WERI-Rb-1 (cell line): ENCODE measurements at regions not wholly inside any gene's neighbourhood (a gene's known extent, or its start where the extent isn't known, plus 50 kb on each side); places are given as distances from the start of the nearest gene placed in this dataset.

Experiments
- DNase-seq: peaks from one replicate; pipeline ENCODE4 v3.0.0-alpha.2; 2020
- H3K27ac ChIP-seq: fragments of 250-450 bp; sonication (Bioruptor Pico); 2 replicates; pipeline ENCODE4 v1.5.1; 2020; ENCODE audit warnings: mild to moderate bottlenecking, moderate library complexity
- H3K27me3 ChIP-seq: fragments of 250-450 bp; sonication (Bioruptor Pico); 2 replicates; pipeline ENCODE4 v1.5.1; 2021; ENCODE audit warnings: mild to moderate bottlenecking, low read depth, moderate library complexity; ENCODE audit not compliant: insufficient read depth, severe bottlenecking
- H3K36me3 ChIP-seq: fragments of 250-450 bp; sonication (Bioruptor Pico); 2 replicates; pipeline ENCODE4 v1.5.1; 2020; ENCODE audit warnings: mild to moderate bottlenecking, moderate library complexity
- H3K4me3 ChIP-seq: 2 replicates; pipeline ENCODE4 v1.5.1; 2011; ENCODE audit warnings: low read depth, mild to moderate bottlenecking, control low read depth, low read length
- H3K9me3 ChIP-seq: fragments of 250-450 bp; sonication (Bioruptor Pico); 2 replicates; pipeline ENCODE4 v1.5.1; 2021; ENCODE audit warnings: mild to moderate bottlenecking, moderate library complexity; ENCODE audit not compliant: severe bottlenecking
- TF ChIP-seq, protein P1 (sequence below): IDR thresholded peaks from 2 replicates; pipeline ENCODE4 v1.5.1; 2011; ENCODE audit warnings: low read depth, mild to moderate bottlenecking, control low read depth, inconsistent platforms, low read length

DNA sequence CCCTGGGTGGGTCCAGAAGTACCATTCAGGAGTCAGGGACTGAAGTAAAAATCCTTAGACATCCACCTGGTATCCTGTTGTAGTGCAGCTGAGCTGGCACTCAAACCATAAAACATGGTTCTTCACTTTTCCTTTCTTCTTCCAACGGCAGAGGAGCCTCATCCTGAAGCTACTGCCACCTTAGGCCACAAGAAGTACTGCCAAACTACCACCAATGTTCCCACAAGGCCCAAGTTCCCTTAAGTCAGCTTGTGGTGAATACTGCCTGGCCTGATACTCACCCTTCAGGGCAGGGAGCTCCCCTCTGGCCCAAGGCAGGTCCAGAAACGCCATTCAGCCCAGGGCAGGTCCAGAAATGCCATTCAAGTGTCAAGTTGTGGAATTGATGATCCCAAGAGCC lies 1053.4 kb upstream of the CITED2 start:
- no peak for DNase-seq
- H3K27me3 ChIP-seq = no peaks in the 10 kb centered on the region
- no peak overlapping the region for H3K27ac ChIP-seq
- H3K36me3 ChIP-seq = no peaks in the 10 kb centered on the region
- no peaks in the 10 kb centered on the region for H3K9me3 ChIP-seq
- TF ChIP-seq, protein P1, sequence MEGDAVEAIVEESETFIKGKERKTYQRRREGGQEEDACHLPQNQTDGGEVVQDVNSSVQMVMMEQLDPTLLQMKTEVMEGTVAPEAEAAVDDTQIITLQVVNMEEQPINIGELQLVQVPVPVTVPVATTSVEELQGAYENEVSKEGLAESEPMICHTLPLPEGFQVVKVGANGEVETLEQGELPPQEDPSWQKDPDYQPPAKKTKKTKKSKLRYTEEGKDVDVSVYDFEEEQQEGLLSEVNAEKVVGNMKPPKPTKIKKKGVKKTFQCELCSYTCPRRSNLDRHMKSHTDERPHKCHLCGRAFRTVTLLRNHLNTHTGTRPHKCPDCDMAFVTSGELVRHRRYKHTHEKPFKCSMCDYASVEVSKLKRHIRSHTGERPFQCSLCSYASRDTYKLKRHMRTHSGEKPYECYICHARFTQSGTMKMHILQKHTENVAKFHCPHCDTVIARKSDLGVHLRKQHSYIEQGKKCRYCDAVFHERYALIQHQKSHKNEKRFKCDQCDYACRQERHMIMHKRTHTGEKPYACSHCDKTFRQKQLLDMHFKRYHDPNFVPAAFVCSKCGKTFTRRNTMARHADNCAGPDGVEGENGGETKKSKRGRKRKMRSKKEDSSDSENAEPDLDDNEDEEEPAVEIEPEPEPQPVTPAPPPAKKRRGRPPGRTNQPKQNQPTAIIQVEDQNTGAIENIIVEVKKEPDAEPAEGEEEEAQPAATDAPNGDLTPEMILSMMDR = no peak
- no peak overlapping the region for H3K4me3 ChIP-seq

- H3K36me3 ChIP-seq = no peaks in the 10 kb centered on the region
- H3K27me3 ChIP-seq = no peaks in the 10 kb centered on the region
- no peak overlapping the region for H3K4me3 ChIP-seq
- H3K27ac ChIP-seq = no peak overlapping the region
- TF ChIP-seq, protein P1 = no peak
- no peaks in the 10 kb centered on the region for H3K9me3 ChIP-seq
- no peak for DNase-seq
These were observed 1040.6 kb upstream of the CITED2 start for GRCh38 chr6:140414966-140415620.

DNA sequence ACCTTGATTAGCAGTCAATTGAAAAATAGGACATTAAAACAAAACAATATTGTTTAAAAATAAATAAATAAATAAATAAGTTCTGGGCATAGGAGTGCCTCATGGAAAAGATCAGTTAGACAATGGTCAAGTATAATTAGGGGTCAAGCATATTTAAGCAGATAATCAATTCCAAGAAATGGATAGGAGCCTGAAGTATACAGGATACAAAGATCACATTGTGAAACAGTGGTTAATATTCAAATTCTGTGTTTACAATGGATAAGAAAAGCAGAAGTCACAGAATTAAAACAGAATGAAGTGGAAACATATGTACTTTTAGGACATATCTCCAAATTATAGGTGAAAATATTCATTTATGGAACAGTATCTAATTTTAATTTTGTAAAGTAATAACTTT lies 1028.6 kb upstream of the CITED2 start:
- Histone ChIP-seq H3K36me3 (no peaks in the 10 kb centered on the region), H3K27ac (no peak overlapping the region), H3K9me3 (no peaks in the 10 kb centered on the region), H3K4me3 (no peak overlapping the region), H3K27me3 (no peaks in the 10 kb centered on the region)
- TF ChIP-seq, protein P1 = no peak
- no peak for DNase-seq

DNA sequence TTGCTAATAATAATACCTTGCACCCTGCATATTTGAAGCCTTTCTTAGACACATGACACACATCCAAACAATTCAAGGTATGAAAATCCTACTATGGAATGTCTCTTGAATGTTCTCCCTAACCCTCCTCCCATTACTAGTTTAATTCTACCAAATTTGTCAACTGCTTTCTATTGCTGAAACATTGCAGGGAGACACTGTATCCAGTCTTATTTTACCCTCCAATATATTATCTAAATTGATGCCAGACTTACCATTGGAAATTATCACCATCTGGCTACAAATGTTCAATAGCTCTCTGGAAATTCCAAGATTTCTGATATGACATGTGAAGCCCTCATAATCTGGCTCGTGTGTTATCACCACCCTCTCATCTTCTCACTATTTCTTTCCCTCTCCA lies 1027.3 kb upstream of the CITED2 start:
- DNase-seq = no peak
- no peaks in the 10 kb centered on the region for H3K27me3 ChIP-seq
- H3K36me3 ChIP-seq = no peaks in the 10 kb centered on the region
- no peak overlapping the region for H3K4me3 ChIP-seq
- no peak overlapping the region for H3K27ac ChIP-seq
- TF ChIP-seq, protein P1 = no peak
- no peaks in the 10 kb centered on the region for H3K9me3 ChIP-seq

DNA sequence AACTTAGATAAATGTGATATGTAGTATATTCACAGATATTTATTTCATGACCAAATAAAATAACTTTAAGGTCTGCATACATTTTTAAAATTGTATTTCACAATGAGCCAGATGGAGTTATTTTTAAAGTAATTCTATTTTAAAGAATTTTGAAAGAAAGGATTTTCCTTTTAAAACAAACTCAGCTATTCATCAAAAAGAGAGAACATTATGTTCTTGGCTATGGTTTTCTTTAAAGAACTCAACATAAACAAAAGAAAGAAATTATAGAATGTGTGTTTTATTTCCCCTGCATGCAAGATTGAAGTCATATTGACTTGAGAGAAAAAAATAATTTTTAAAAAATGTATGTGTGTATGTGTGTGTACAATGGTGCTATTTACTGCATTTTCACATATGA lies 1023.6 kb upstream of the CITED2 start:
- Histone ChIP-seq H3K36me3 (no peaks in the 10 kb centered on the region), H3K9me3 (no peaks in the 10 kb centered on the region), H3K27ac (no peak overlapping the region), H3K27me3 (no peaks in the 10 kb centered on the region), H3K4me3 (no peak overlapping the region)
- TF ChIP-seq, protein P1 = no peak
- DNase-seq = no peak

- no peaks in the 10 kb centered on the region for H3K36me3 ChIP-seq
- H3K27me3 ChIP-seq = no peaks in the 10 kb centered on the region
- no peak overlapping the region for H3K4me3 ChIP-seq
- no peak for DNase-seq
- no peaks in the 10 kb centered on the region for H3K9me3 ChIP-seq
- H3K27ac ChIP-seq = no peak overlapping the region
- TF ChIP-seq, protein P1 = no peak
These were observed 1022.7 kb upstream of the CITED2 start for GRCh38 chr6:140397106-140397505.
